Hematopoietic multipotent progenitor cell treated with erythropoietin and hydrocortisone succinate and interleukin-3 and kit ligand, for 8 days (in vitro differentiated cells): ENCODE measurements at regions not wholly inside any gene's neighbourhood (a gene's known extent, or its start where the extent isn't known, plus 50 kb on each side); places are given as distances from the start of the nearest gene placed in this dataset.
A peak's percentile ranks its signal among the peaks of the same experiment; 100 is the strongest.
"Not testable (repeated sequence)": the region's sequence is repeated elsewhere in the genome, so short reads cannot be mapped to it uniquely, and the experiment has no call there.

Source experiments
- DNase-seq: peaks from one replicate; pipeline ENCODE4 v3.0.0-alpha.2; 2015

- DNase-seq, result no peak
These were observed 76.1 kb upstream of the CNIH3 start for GRCh38 chr1:224539971-224540370.

DNA sequence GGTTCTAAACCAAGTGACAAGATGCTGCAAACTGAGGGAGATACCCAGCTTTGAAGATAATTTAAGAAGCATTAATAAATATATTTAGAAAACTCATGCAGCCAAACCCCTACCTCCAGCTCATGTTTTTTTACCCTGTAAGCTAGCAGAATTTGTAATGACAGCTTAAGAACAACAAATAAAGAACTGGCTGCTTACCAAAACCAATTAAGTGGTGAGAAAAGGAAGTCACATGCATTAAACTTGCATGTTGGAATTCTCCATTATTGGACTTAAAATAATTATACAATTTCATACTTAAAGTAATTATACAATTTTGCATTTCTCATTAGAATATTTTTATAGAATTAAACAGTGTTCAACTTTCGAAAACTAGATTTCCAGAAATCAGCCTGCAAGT is 75.6 kb upstream of the CNIH3 start:
- no peak for DNase-seq

GRCh38 chr1:224541072-224541790 is 74.9 kb upstream of the CNIH3 start:
- no peak for DNase-seq

DNA sequence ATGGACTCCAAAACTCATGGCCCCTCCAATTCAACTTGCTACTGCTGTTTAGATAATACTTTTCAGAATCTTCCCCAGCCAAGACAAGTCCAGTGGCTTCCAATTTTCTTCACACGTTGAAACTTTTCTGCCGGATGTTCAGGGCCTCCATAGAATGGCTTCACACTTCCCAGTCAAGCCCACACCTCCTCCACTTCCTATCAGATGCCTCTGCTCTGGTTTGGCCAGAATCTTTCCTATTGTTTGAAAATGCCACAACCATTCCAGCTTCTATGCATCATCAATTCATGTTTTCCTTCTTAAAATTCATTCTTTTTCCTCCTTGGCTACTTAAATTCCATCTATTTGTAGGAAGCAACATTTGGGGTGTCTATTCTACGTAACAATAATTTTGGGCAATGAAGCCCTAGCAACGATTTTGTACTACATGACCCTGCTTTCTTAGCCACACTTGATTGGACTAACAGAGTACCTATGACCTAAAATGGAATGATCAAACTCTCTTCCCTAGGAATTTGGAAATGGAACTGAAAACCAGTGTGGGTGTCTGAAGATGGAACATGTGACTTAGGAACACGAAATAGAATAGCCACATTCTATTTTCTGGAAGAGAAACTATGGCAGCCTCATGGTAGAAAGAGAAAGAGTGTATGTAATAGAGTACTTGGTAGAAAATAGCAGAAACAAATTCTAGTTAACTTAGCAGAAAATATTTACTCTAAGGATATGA is 74.1 kb upstream of the CNIH3 start:
- no peak for DNase-seq

DNA sequence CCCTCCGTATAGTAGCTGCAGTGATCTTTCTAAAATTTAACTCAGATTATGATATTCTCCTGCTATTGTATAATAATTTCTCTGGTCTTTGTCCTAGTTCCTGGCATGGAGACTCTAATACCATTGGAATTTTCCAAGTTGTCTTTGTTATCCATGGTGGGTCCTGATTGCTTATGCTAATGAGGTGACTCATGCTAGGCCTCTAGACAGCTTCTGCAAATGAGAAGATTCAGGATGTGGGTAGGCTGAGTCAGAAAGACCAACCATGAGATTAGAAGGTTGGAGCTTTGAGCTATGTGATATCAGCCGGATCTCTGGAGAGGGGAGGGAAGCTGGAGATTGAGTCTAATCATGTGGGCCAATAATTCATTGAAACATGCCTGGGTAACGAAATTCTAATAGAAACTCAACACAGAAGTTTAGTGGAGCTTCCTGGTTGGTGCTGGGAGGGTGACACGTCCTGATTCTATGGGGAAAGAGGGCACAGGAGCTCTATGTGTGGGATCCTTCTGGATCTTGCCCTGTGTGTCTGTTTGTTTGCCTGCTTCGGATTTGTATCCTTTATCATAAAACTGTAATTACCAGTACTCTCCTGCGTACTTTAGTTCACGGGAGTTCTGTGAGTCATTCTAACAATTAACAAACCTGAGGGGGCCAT is 73.2 kb upstream of the CNIH3 start:
- DNase-seq, result peak; percentile 52

DNA sequence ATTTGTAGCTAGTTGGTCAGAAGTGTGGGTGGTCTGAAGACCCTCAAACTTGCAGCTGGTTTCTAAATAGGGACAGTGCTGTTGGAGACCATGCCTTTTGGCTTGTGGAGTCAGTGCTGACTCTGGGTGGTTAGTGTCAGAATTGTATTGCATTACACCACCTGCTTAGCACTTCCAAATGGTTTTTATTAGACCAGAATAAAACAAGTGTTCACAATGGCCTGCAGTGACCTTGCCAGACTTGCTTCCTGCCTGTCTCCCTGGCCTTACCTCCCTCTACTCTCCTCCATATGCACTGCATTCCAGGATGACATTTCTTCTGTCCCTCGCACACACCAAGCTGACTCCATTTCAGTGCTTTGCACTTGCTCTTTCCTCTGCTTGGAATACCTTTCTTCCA is 72.7 kb upstream of the CNIH3 start:
- no peak for DNase-seq

DNA sequence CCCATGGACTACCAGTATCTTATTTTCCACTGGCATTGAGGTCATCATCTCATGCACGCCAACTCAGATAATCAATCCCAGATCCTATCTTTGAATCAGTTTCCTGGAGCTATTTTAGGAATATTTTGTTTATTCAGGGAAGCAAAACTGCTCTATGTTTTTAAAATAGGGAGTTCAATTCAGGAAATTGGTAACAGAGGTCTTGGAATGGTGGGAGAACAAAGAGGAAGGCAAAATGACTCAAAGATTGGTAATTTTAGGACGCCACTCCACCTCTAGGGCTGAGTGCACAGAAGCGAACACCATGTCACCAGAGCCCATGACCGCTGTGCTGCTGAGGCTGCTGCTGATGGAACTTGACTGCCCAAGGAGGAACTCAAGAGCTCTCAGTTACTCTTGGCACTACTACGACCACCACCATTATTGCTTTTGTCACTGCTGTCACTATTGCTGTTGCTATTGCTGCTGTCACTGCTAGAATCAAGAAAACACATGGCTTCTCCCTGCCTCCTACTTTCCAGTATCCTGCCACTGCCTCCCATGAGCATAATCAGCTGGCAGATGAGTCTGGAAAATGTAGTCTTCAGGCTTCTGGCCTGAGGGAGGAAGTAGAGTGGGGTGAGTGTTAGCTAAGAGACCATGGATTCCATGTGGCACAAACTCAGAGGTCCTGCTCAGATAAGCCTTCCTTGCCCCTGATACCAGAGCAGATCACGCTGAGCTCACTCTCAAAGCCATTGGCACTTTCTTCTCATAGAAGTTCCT is 71.6 kb upstream of the CNIH3 start:
- no peak for DNase-seq

GRCh38 chr1:224545571-224545970 is 70.5 kb upstream of the CNIH3 start:
- no peak for DNase-seq

DNA sequence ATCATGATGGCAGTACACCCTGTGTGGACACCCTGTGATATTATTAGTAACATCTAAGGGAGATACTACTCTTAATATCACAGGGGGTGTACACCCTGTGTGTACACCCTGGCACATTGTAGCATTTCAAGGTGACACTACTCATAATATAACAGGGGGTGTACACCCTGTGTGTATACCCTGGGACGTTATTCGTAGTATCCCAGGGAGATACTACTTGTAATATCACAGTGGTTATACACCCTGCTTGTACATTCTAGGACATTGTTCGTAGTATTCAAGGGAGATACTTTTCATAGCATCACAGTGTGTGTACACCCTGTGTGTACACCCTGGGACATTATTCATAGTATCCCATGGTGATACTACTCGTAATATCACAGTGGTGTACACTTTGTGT is 67.4 kb upstream of the CNIH3 start:
- no peak for DNase-seq

GRCh38 chr1:224551189-224551588 is 64.9 kb upstream of the CNIH3 start:
- DNase-seq, result not testable (repeated sequence)

DNA sequence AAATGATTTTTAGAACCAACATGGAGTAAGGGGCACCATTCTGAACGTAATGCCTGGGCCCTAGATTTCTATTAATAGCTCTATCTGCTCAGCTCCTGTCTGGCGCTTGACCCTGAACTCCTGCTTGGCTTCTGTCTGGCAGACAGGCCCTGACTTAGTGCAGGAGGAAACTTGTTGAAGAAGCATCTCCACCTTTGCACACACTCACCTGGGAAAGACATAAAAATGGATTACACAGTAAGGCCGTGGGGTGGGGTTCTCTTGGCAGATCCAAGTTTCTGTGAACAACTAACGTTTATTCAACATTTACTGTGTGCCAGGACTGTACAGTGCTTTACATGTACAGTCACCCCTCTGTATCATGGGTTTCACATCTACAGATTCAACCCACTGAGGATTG is 62.1 kb upstream of the CNIH3 start:
- no peak for DNase-seq

- DNase-seq, result no peak
These were observed 61.4 kb upstream of the CNIH3 start for GRCh38 chr1:224554620-224555259.

DNA sequence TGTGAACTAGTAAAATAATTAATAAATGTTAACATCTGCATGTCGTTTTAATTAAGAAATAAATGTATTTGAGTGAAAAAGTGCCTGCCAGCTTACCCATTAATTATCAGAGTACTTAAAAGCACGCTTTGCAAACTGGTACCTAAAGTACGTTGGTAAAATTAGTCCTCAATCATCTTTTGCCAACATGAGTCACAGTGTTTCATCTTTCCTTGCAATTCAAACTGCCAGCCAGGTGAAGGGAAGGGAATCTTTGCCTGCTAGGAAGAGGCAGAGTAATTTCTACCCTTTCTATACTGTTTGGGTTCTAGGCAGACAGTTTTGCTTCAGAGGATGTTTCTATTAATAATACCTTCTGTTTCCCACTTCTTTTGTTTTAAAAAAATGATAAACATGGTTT is 57.2 kb upstream of the CNIH3 start:
- DNase-seq, result no peak

- DNase-seq, result no peak
These were observed 56.0 kb upstream of the CNIH3 start for GRCh38 chr1:224559981-224560728.

GRCh38 chr1:224562881-224563280 is 53.2 kb upstream of the CNIH3 start:
- not testable (repeated sequence) for DNase-seq

DNA sequence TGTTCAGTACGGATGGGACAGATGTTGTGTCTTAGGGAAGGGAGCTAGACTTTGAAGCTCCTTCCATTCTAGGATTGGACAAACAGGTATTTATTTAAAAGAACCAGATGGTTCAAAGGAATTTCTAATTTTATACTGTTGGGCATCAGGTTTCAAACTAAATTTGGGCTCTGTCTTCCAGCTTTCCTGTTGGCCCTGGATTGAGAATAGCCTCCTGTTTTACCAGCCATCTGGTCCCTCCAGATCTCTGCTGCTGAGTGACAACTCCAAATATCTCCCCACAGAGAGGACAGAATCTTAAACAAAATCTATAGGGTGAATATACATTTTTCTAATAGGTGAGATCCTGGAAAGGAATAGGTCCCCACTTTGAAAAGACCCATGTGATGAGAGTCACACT is 52.5 kb upstream of the CNIH3 start:
- DNase-seq, result no peak

DNA sequence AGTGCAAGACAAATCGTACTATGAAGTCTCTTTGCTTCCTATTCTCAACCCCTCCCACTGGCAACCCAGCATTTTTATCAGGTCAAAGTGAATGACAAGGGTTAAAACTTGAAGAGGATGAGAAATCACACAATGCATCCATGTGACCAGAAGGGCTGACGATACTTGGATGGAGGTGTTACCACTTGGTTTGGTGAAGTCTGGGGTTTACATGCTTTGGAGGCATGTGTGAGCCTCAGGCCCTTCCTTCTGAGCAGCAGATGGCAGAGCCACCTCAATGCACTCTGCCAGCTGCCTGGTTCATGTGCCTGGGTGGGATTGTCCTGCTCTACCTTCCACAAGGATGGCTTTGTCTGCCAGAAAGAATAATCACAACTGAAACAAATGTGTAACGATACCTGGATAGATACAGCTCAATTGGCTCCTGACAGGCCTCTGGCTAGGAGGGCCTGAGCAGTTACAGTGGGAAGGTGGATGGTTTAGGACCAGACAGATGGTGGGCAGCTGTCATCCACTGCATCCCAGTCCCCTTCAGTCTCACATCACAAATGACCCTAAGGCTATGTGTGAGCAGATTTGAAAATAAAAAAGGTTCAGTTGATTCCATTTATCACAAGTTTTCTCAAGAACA is 51.5 kb upstream of the CNIH3 start:
- DNase-seq, result no peak

DNA sequence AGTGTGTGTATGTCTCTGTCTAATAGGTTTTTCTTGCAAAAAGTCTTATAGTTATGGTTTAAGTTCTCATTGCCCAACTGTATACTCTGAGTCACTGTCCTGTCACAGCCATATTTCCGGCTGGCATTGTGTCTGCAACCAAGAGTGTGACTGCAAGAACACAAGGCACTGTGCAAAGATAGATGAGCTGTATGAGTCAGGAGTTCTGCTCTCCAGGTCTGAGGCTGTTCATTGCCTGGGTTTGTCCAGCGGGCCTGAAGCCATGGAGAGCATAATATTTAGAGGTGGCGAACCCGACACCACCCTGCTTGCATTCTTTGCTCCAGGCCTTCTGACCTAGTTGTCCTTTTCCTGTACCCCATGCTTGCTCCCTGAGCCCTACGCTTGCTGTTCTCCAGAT is 50.9 kb upstream of the CNIH3 start:
- no peak for DNase-seq

DNA sequence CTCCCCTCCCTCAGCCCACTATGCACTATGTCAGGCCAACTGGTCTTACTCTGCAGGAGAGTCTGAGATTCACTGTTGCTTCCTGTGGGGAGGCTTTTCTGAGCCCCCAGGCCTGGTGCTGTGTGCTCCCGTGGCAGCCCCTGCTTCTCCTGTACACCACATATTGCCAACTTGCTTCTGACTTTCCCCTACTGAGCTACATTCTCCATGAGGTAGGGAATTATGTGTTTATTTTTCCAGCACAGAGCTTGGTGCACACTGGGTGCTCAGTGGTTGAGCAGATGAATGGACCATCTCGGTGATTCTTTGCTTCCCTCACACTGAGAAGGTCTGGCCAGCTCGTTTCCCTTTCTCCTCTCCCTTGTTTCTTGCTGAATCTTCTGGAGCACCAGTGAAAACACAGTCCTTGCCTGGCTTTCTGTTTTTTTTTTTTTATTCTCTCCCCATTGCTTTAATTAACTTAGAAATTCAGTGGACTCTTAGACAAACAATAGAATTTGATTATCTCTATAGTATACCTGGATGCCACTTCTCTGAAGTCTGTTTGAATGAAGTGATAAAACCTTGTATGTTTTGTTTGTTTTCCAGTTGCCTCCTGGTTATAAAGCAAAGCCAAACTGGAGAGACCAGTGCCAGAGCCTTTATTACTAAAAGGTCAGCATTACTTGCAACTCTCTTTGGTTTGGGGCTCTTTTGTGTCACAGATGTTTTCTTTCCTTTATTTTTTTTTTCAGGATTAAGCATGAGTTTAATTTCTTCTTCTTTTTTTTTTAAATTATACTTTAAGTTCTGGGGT is 50.3 kb upstream of the CNIH3 start:
- no peak for DNase-seq
